Caki2 (cell line): ENCODE measurements at regions not wholly inside any gene's neighbourhood (a gene's known extent, or its start where the extent isn't known, plus 50 kb on each side); places are given as distances from the start of the nearest gene placed in this dataset.

ENCODE experiments used
- DNase-seq: peaks from one replicate; pipeline ENCODE4 v3.0.0-alpha.2; 2015; ENCODE audit warnings: low read depth
- in situ Hi-C: cut with HindIII; loops from 2 replicates; pipeline ENCODE4 v1.10.0; 2016; ENCODE audit warnings: low sequenced_read_pairs, low pct_unique_long_range_greater_than_20kb, mixed read lengths

- in situ Hi-C loops, result no loop called here
- DNase-seq, result no peak
Observed at GRCh38 chr2:204487447-204488229, 57.6 kb upstream of the PARD3B start.

GRCh38 chr2:204491528-204491927, 53.7 kb upstream of the PARD3B start:
- peak; percentile 50 for DNase-seq
- in situ Hi-C loops, result no loop called here

DNA sequence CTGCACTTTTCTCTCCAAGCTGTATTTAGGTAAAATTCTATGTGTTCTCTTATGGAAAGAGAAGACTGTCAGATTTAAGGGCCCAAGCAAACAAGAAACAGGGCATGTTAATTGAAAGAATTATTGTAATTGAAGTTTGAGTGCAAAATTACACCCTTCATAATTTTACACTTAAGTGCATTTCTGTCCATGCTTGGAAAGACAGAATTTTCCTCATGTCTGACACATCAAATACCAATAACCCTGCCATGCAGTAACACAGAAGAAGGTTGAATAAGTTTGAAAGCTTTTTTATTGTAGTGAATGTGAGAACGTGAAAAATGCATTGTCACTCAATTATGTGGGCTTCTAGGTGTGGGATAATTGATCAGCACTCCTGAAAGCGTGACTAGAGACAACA, 52.9 kb upstream of the PARD3B start:
- no peak for DNase-seq
- in situ Hi-C loops, result no loop called here

DNA sequence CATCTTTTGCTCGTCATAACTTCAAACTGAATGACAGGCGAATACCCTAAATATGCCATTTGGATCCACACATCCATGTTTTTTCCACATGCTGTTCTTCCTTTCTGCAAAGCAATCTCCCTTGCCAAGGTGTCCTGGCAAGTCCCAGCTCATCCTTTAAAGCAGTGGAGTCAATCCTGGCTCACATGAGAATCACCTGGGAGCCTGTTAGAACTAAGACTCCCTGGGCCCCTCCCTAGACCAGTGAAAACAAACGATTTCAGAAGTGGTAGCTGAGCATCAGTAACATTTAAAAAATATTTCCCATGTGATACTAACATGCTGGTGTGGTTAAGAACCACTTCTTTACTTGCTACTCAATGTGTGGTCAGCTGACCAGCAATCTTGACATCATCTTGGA, 50.6 kb upstream of the PARD3B start:
- in situ Hi-C loops, result no loop called here
- DNase-seq, result no peak

DNA sequence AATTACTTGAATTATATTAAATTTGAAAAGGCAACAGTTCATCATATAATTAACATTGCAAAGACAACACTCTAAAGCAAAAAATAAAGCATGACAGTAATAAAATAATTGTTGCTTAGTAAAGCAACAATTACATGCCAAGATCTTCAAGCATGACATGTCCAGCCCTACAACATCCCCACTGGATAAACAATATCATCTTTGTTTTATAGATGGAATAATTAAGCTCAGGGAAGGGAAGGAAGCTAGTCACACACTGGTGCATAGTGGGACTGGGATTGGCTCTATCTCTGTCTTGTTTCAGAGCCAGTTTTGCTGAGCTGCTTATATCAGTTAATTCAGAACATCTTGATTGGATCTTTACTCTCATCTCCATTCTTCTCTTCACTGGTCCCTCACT, 49.9 kb upstream of the PARD3B start:
- no peak for DNase-seq
- in situ Hi-C loops, result no loop called here
